Parathyroid adenoma (tissue), 2 donors: ENCODE measurements at regions not wholly inside any gene's neighbourhood (a gene's known extent, or its start where the extent isn't known, plus 50 kb on each side); places are given as distances from the start of the nearest gene placed in this dataset.

ENCODE experiments used
- H2AFZ ChIP-seq: fragments of 300-600 bp; sonication (generic); one replicate; pipeline ENCODE4 v1.7.0; 2017; ENCODE audit warnings: antibody characterized with exemption, mild to moderate bottlenecking
- H3K27ac ChIP-seq: fragments of 300-600 bp; sonication (generic); one replicate; pipeline ENCODE4 v1.7.0; 2017
- H3K27me3 ChIP-seq: fragments of 300-600 bp; sonication (generic); one replicate; pipeline ENCODE4 v1.7.0; 2017; ENCODE audit warnings: low read length; ENCODE audit not compliant: control insufficient read depth, insufficient read depth
- H3K36me3 ChIP-seq: fragments of 300-600 bp; sonication (generic); one replicate; pipeline ENCODE4 v1.7.0; 2017; ENCODE audit warnings: low read length; ENCODE audit not compliant: control insufficient read depth, insufficient read depth
- H3K4me1 ChIP-seq: fragments of 300-600 bp; sonication (generic); one replicate; pipeline ENCODE4 v1.7.0; 2017; ENCODE audit warnings: control low read depth
- H3K4me2 ChIP-seq: fragments of 300-600 bp; sonication (generic); one replicate; pipeline ENCODE4 v1.7.0; 2017; ENCODE audit warnings: low read length
- H3K4me3 ChIP-seq: fragments of 300-600 bp; sonication (generic); one replicate; pipeline ENCODE4 v1.7.0; 2017; ENCODE audit warnings: low read depth, low read length
- H3K79me2 ChIP-seq: fragments of 300-600 bp; sonication (generic); one replicate; pipeline ENCODE4 v1.7.0; 2017; ENCODE audit warnings: control low read depth
- H3K9ac ChIP-seq: fragments of 300-600 bp; sonication (generic); one replicate; pipeline ENCODE4 v1.7.0; 2017; ENCODE audit warnings: mild to moderate bottlenecking
- H3K9me3 ChIP-seq: fragments of 300-600 bp; sonication (generic); one replicate; pipeline ENCODE4 v1.7.0; 2017; ENCODE audit warnings: low read length; ENCODE audit not compliant: control insufficient read depth
- TF ChIP-seq, protein P1 (sequence below): fragments of 300-600 bp; sonication (generic); IDR thresholded peaks from one replicate; pipeline ENCODE4 v1.7.0; 2017; ENCODE audit warnings: antibody characterized with exemption, mild to moderate bottlenecking
- donor health status: primary hyperparathyroidism.

DNA sequence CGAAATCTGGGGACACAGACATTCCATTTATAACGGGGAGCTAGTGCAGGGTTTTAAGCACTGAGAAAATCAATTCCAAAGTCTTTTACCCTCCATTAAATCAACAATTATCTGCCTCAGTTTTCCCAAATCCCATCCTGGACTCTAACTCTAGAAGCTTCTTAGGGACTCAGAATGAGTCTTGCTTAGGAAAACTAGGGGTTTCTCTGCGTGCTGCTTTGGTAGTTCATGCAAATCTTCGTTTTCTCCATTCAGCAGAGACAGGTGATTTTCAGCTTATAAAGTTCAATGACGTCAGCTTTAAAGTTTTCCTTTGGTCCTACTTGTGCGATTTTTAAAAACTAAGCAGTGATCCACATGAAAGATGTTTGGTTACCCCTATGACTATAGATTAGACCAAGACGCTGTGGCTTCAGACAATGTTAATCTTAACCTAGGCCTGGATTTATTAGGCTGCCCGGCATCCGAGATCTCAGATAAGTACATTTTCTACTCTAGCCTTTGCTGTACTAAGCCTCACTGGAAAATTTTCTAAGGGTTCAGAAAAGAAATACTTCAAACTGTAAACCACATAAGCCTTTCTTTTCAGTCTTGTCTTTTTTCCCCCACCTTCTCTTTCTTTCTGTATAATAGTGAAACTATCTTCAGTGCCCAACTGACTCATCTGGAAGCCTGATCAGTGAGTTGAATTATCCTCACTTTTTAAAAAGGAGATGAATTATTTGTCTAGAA lies 121.4 kb upstream of the GATB start:
- Histone ChIP-seq H3K9ac (no peak overlapping the region), H3K4me2 (no peak overlapping the region)

GRCh38 chr4:151879705-151880445 lies 119.1 kb upstream of the GATB start:
- Histone ChIP-seq H3K36me3 (no peaks in the 10 kb centered on the region), H3K4me1 (no peaks in the 10 kb centered on the region), H3K27me3 (no peaks in the 10 kb centered on the region), H3K27ac (no peak overlapping the region), H3K4me2 (no peak overlapping the region), H2AFZ (no peak overlapping the region), H3K79me2 (no peaks in the 10 kb centered on the region), H3K9ac (no peak overlapping the region), H3K9me3 (no peaks in the 10 kb centered on the region), H3K4me3 (no peak overlapping the region)
- TF ChIP-seq, protein P1, sequence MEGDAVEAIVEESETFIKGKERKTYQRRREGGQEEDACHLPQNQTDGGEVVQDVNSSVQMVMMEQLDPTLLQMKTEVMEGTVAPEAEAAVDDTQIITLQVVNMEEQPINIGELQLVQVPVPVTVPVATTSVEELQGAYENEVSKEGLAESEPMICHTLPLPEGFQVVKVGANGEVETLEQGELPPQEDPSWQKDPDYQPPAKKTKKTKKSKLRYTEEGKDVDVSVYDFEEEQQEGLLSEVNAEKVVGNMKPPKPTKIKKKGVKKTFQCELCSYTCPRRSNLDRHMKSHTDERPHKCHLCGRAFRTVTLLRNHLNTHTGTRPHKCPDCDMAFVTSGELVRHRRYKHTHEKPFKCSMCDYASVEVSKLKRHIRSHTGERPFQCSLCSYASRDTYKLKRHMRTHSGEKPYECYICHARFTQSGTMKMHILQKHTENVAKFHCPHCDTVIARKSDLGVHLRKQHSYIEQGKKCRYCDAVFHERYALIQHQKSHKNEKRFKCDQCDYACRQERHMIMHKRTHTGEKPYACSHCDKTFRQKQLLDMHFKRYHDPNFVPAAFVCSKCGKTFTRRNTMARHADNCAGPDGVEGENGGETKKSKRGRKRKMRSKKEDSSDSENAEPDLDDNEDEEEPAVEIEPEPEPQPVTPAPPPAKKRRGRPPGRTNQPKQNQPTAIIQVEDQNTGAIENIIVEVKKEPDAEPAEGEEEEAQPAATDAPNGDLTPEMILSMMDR = no peak

More for the DNA sequence above, 121.4 kb upstream of the GATB start:
- no peak overlapping the region for H2AFZ ChIP-seq
- H3K79me2 ChIP-seq = no peaks in the 10 kb centered on the region
- no peaks in the 10 kb centered on the region for H3K36me3 ChIP-seq
- H3K27me3 ChIP-seq = no peaks in the 10 kb centered on the region
- TF ChIP-seq, protein P1 = no peak
- no peak overlapping the region for H3K4me3 ChIP-seq
- no peaks in the 10 kb centered on the region for H3K9me3 ChIP-seq
- no peaks in the 10 kb centered on the region for H3K4me1 ChIP-seq
- H3K27ac ChIP-seq = no peak overlapping the region

DNA sequence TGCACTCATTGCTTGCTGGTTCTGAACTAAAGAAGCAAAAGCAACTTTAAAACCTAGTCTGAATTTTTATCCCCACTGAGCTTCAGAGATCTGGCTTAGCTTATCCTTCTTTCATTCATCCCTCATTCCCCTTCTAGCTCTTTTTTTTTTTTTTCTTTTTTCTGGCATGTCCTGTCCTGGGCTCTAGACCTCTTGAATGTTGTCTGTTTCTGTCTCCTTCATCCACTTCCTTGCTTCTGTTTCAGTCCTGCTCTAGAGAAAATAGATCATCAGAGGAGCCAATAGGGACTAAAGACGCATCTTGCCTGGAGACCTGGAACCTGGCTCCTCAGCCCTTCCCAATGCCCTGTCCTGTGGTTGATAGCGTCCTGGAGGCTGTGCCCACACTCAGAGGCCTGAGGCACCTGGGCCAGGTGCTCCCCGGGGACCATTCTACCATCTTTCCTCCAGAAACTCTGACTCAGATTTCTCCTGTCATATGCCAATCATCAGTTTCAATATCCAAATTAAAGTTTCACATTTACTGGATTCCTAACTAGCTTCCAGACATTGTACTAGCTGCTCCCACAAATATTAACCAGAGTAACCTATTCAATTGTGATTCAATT lies 115.7 kb upstream of the GATB start:
- no peak overlapping the region for H3K4me2 ChIP-seq
- no peak overlapping the region for H3K4me3 ChIP-seq
- H3K79me2 ChIP-seq = no peaks in the 10 kb centered on the region
- H3K27me3 ChIP-seq = no peaks in the 10 kb centered on the region
- H3K27ac ChIP-seq = no peak overlapping the region
- no peaks in the 10 kb centered on the region for H3K36me3 ChIP-seq
- no peak overlapping the region for H2AFZ ChIP-seq
- H3K9ac ChIP-seq = no peak overlapping the region
- H3K9me3 ChIP-seq = no peaks in the 10 kb centered on the region
- TF ChIP-seq, protein P1 = no peak
- no peaks in the 10 kb centered on the region for H3K4me1 ChIP-seq

DNA sequence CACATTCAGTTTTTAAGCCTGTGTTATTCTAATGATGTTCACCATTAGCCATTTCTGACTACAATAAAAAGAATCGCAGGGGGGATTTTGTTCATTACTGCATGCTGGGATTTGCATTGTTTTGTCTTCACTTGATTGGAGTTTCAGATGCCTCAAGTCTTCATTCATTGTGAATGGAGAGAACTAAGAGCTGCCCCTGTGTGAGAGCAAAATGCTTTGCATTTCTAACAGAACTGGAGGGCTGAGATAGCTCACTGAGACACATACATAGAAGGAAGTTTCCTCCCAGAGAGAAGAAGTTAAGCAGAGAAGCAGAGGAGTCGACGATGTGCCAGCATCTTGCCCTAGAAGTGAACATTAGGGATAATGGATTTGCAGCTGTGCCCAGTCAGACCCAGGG lies 113.5 kb upstream of the GATB start:
- Histone ChIP-seq H3K9me3 (no peaks in the 10 kb centered on the region), H3K36me3 (no peaks in the 10 kb centered on the region), H3K27me3 (no peaks in the 10 kb centered on the region), H3K4me3 (no peak overlapping the region), H2AFZ (no peak overlapping the region), H3K9ac (no peak overlapping the region), H3K4me1 (no peaks in the 10 kb centered on the region), H3K4me2 (no peak overlapping the region), H3K79me2 (no peaks in the 10 kb centered on the region), H3K27ac (no peak overlapping the region)
- TF ChIP-seq, protein P1 = no peak
